ENCODE measurements at regions not wholly inside any gene's neighbourhood (a gene's known extent, or its start where the extent isn't known, plus 50 kb on each side); places are given as distances from the start of the nearest gene placed in this dataset.
"Not testable (repeated sequence)": the region's sequence is repeated elsewhere in the genome, so short reads cannot be mapped to it uniquely, and the experiment has no call there.

DNA sequence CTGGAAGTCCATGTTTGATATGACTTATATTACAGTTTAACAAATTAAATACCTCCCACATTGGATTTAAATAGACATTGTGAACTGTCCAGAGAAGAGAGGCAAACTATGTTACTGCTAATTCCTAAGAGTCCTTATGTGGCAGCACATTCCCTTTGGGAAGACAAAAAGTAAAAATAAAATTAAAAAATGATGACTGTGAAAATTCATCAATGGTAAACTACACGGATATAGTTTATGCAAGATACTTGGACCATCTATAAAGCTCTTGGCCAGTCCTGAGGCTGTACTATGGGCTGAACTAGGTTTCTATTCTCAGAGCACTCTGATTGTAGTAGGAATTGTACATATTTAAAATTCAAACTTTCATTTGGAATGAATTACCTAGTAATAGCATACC lies 206.4 kb downstream of the LRRK2 start:
- no peak overlapping the region for H3K27ac ChIP-seq (ENCODE audit: low read depth in 1 of 2, low read length in 1 of 2)
- H3K9me3 ChIP-seq (ENCODE audit: control insufficient read depth in 2 of 2, insufficient read depth in 1 of 2, low read length in 1 of 2): no peaks in the 10 kb centered on the region
- no peak overlapping the region for H3K4me3 ChIP-seq (ENCODE audit: low read length in 2 of 2)
- no peaks in the 10 kb centered on the region for H3K36me3 ChIP-seq (ENCODE audit: control insufficient read depth in 2 of 2, insufficient read depth in 2 of 2, low read length in 1 of 2)
- WGBS: 83% methylated on average over 1 of the region's 1 CpG
- no peaks in the 10 kb centered on the region for H3K27me3 ChIP-seq (ENCODE audit: control insufficient read depth in 2 of 2, insufficient read depth in 1 of 2, low read length in 1 of 2)
- no peak for DNase-seq (ENCODE audit: low read depth in 6 of 9, low spot score in 9 of 9)
- H3K4me1 ChIP-seq (ENCODE audit: control insufficient read depth in 2 of 2, insufficient read depth in 2 of 2, low read length in 2 of 2): no peaks in the 10 kb centered on the region

DNA sequence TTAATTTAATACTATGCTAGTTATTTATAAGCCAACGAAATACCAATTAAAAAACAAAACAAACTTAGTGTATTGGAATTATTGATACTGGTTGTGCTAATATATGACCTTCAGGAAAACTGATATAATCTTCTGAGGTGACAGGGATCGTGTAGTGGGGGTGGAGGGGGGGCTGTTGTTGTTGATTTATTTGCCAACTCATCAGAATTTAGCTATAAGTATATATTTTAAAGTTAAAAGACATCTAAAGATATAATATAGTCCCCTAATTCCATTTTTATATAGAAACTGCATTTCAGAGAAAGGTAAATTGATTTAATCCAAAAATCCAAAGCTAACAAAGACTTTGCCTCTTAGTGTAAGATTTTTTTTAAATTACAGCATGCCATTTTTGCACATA lies 210.5 kb downstream of the LRRK2 start:
- no peak overlapping the region for H3K27ac ChIP-seq (ENCODE audit: low read depth in 1 of 2, low read length in 1 of 2)
- H3K36me3 ChIP-seq (ENCODE audit: control insufficient read depth in 2 of 2, insufficient read depth in 2 of 2, low read length in 1 of 2): no peaks in the 10 kb centered on the region
- no peak for DNase-seq (ENCODE audit: low read depth in 6 of 9, low spot score in 9 of 9)
- no peaks in the 10 kb centered on the region for H3K9me3 ChIP-seq (ENCODE audit: control insufficient read depth in 2 of 2, insufficient read depth in 1 of 2, low read length in 1 of 2)
- no peak overlapping the region for H3K4me3 ChIP-seq (ENCODE audit: low read length in 2 of 2)
- WGBS: 71% methylated on average over 2 of the region's 2 CpGs
- no peaks in the 10 kb centered on the region for H3K27me3 ChIP-seq (ENCODE audit: control insufficient read depth in 2 of 2, insufficient read depth in 1 of 2, low read length in 1 of 2)
- H3K4me1 ChIP-seq (ENCODE audit: control insufficient read depth in 2 of 2, insufficient read depth in 2 of 2, low read length in 2 of 2): no peaks in the 10 kb centered on the region

DNA sequence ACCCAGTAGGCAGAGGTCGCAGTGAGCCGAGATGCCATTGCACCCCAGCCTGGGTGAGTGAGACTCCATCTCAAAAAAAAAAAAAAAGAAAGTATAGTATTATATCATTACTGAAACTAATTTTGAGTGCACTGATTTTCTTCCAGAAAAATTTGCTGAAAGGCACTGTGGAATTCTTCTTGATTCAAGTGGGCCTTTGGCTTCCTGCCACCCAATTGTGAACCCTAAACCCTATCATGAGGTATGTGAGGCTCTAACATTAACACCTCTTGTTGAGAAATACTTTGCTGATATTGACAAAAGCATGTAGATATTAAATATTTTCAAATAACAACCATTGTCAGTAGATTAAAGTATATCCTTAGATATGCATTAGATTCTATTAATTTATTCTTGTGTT lies 211.2 kb downstream of the LRRK2 start:
- no peaks in the 10 kb centered on the region for H3K9me3 ChIP-seq (ENCODE audit: control insufficient read depth in 2 of 2, insufficient read depth in 1 of 2, low read length in 1 of 2)
- no peak overlapping the region for H3K27ac ChIP-seq (ENCODE audit: low read depth in 1 of 2, low read length in 1 of 2)
- H3K4me3 ChIP-seq (ENCODE audit: low read length in 2 of 2): no peak overlapping the region
- no peaks in the 10 kb centered on the region for H3K27me3 ChIP-seq (ENCODE audit: control insufficient read depth in 2 of 2, insufficient read depth in 1 of 2, low read length in 1 of 2)
- no peaks in the 10 kb centered on the region for H3K4me1 ChIP-seq (ENCODE audit: control insufficient read depth in 2 of 2, insufficient read depth in 2 of 2, low read length in 2 of 2)
- 97% methylated on average over 2 of the region's 2 CpGs for WGBS
- no peak for DNase-seq (ENCODE audit: low read depth in 6 of 9, low spot score in 9 of 9)
- no peaks in the 10 kb centered on the region for H3K36me3 ChIP-seq (ENCODE audit: control insufficient read depth in 2 of 2, insufficient read depth in 2 of 2, low read length in 1 of 2)

DNA sequence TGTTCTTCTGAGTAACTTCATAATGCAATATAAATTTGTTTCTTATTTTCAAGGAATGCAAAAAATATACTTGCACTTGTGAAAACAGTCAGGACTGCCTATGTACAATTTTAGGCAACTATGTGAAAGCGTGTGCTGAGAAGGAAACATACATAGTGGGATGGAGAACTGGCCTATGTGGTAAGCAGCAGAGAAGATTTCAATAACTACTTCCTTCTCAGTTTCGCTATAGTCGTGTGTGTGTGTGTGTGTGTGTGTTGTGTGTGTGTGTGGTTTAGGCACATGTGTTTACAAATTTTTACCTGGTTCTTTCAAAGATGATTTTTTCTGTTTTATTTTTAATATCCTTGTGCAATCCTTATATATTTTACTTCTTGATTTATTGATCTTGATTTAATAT lies 211.8 kb downstream of the LRRK2 start:
- 79% methylated on average over 3 of the region's 3 CpGs for WGBS
- Histone ChIP-seq H3K9me3 (ENCODE audit: control insufficient read depth in 2 of 2, insufficient read depth in 1 of 2, low read length in 1 of 2) (no peaks in the 10 kb centered on the region), H3K36me3 (ENCODE audit: control insufficient read depth in 2 of 2, insufficient read depth in 2 of 2, low read length in 1 of 2) (no peaks in the 10 kb centered on the region), H3K4me3 (ENCODE audit: low read length in 2 of 2) (no peak overlapping the region), H3K27me3 (ENCODE audit: control insufficient read depth in 2 of 2, insufficient read depth in 1 of 2, low read length in 1 of 2) (no peaks in the 10 kb centered on the region), H3K27ac (ENCODE audit: low read depth in 1 of 2, low read length in 1 of 2) (no peak overlapping the region), H3K4me1 (ENCODE audit: control insufficient read depth in 2 of 2, insufficient read depth in 2 of 2, low read length in 2 of 2) (no peaks in the 10 kb centered on the region)
- no peak for DNase-seq (ENCODE audit: low read depth in 6 of 9, low spot score in 9 of 9)

DNA sequence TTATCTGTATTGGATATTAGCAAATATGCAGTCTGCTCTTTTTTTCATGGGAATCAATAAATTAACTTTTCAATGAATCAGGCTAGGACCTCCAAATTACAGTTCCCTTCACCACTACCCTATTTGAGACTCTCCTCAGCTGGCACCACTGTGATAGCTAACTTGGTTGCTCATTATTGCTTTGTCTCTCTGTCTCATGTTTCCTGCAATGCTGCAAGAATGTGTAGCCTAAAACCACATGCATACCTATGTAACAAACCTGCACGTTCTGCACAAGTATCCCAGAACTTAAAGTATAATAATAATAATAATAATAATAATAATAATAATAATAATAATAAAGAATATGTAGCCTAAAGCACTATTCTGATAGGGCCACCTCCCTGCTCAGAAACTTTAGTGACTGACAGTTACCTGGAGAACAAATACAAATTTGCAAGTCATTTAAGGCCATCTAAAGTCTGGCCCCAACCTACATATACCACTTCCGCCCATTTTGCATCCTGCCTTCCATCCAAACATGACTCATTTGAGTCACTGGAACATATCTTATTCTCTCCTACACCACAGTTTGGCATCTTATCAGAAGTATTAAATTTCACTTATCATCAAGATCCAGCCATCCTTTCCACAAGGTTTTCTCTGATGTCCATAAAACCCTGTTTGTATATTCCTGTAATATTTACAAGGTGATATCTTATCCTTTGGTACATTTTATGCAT lies 215.1 kb downstream of the LRRK2 start:
- 82% methylated on average over 2 of the region's 2 CpGs for WGBS
- Histone ChIP-seq H3K36me3 (ENCODE audit: control insufficient read depth in 2 of 2, insufficient read depth in 2 of 2, low read length in 1 of 2) (no peaks in the 10 kb centered on the region), H3K9me3 (ENCODE audit: control insufficient read depth in 2 of 2, insufficient read depth in 1 of 2, low read length in 1 of 2) (no peaks in the 10 kb centered on the region)

DNA sequence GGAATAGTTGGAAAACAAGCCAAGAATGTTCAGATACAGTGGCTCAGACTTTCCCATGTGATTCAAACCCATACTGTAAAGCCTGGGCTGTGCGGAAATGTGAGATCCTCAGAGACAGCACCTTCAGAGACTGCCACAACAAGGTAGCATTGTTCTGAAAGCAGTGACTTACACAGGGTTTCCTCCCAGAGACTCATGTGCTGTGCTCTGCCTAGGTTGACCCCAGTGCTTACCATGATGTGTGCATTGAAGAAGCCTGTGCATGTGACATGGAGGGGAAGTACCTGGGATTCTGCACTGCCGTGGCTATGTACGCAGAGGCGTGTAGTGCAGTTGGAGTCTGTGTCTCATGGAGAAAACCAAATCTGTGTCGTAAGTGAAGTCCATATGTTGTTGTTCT lies 219.4 kb downstream of the LRRK2 start:
- no peak overlapping the region for H3K27ac ChIP-seq (ENCODE audit: low read depth in 1 of 2, low read length in 1 of 2)
- no peak overlapping the region for H3K4me3 ChIP-seq (ENCODE audit: low read length in 2 of 2)
- H3K9me3 ChIP-seq (ENCODE audit: control insufficient read depth in 2 of 2, insufficient read depth in 1 of 2, low read length in 1 of 2): no peaks in the 10 kb centered on the region
- H3K4me1 ChIP-seq (ENCODE audit: control insufficient read depth in 2 of 2, insufficient read depth in 2 of 2, low read length in 2 of 2): no peaks in the 10 kb centered on the region
- no peak for DNase-seq (ENCODE audit: low read depth in 6 of 9, low spot score in 9 of 9)
- 95% methylated on average over 5 of the region's 5 CpGs for WGBS
- H3K27me3 ChIP-seq (ENCODE audit: control insufficient read depth in 2 of 2, insufficient read depth in 1 of 2, low read length in 1 of 2): no peaks in the 10 kb centered on the region
- H3K36me3 ChIP-seq (ENCODE audit: control insufficient read depth in 2 of 2, insufficient read depth in 2 of 2, low read length in 1 of 2): no peaks in the 10 kb centered on the region

More for the DNA sequence above, 215.1 kb downstream of the LRRK2 start:
- H3K4me1 ChIP-seq (ENCODE audit: control insufficient read depth in 2 of 2, insufficient read depth in 2 of 2, low read length in 2 of 2): no peaks in the 10 kb centered on the region
- DNase-seq (ENCODE audit: low read depth in 6 of 9, low spot score in 9 of 9): no peak
- H3K27ac ChIP-seq (ENCODE audit: low read depth in 1 of 2, low read length in 1 of 2): no peak overlapping the region
- no peaks in the 10 kb centered on the region for H3K27me3 ChIP-seq (ENCODE audit: control insufficient read depth in 2 of 2, insufficient read depth in 1 of 2, low read length in 1 of 2)
- no peak overlapping the region for H3K4me3 ChIP-seq (ENCODE audit: low read length in 2 of 2)

DNA sequence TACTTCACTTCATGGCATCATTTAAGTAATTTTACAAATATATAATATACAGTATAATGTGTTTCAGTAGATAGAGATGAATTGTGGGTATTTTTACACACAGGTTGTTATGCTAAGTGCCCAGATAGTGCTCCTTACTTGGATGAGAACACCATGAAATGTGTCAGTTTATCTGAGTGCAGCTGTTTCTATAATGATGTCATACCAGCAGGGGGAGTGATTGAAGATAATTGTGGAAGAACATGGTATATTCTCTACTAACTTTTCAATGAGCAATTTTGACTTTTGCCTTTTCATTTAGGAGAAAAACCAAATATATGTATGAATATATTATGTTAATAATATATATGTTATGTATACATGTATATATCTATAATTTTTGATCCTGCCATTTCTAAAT lies 221.6 kb downstream of the LRRK2 start:
- no peaks in the 10 kb centered on the region for H3K9me3 ChIP-seq (ENCODE audit: control insufficient read depth in 2 of 2, insufficient read depth in 1 of 2, low read length in 1 of 2)
- H3K4me3 ChIP-seq (ENCODE audit: low read length in 2 of 2): no peak overlapping the region
- no peaks in the 10 kb centered on the region for H3K4me1 ChIP-seq (ENCODE audit: control insufficient read depth in 2 of 2, insufficient read depth in 2 of 2, low read length in 2 of 2)
- no peak overlapping the region for H3K27ac ChIP-seq (ENCODE audit: low read depth in 1 of 2, low read length in 1 of 2)
- DNase-seq (ENCODE audit: low read depth in 6 of 9, low spot score in 9 of 9): no peak
- H3K36me3 ChIP-seq (ENCODE audit: control insufficient read depth in 2 of 2, insufficient read depth in 2 of 2, low read length in 1 of 2): no peaks in the 10 kb centered on the region
- H3K27me3 ChIP-seq (ENCODE audit: control insufficient read depth in 2 of 2, insufficient read depth in 1 of 2, low read length in 1 of 2): no peaks in the 10 kb centered on the region

DNA sequence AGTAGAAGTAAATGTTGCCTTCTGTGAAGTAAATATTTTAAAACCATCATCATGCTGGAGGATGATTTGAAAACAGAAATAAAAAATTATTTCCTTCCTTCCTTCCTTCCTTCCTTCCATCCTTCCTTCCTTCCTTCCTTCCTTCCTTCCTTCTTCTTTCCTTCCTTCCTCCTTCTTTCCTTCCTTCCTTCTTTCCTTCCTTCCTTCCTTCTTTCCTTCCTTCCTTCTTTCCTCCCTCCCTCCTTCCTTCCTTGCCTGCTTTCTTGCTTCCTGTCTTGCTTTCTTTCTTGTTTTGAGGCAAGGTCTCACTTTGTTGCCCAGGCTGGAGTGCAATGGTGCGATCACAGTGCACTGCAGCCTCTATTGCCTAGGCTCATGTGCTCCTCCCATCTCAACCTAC lies 223.7 kb downstream of the LRRK2 start:
- H3K36me3 ChIP-seq (ENCODE audit: control insufficient read depth in 2 of 2, insufficient read depth in 2 of 2, low read length in 1 of 2); H3K9me3 ChIP-seq (ENCODE audit: control insufficient read depth in 2 of 2, insufficient read depth in 1 of 2, low read length in 1 of 2); H3K27ac ChIP-seq (ENCODE audit: low read depth in 1 of 2, low read length in 1 of 2); H3K4me1 ChIP-seq (ENCODE audit: control insufficient read depth in 2 of 2, insufficient read depth in 2 of 2, low read length in 2 of 2); H3K4me3 ChIP-seq (ENCODE audit: low read length in 2 of 2); H3K27me3 ChIP-seq (ENCODE audit: control insufficient read depth in 2 of 2, insufficient read depth in 1 of 2, low read length in 1 of 2); DNase-seq (ENCODE audit: low read depth in 6 of 9, low spot score in 9 of 9): not testable (repeated sequence)
- 94% methylated on average over 1 of the region's 1 CpG for WGBS

DNA sequence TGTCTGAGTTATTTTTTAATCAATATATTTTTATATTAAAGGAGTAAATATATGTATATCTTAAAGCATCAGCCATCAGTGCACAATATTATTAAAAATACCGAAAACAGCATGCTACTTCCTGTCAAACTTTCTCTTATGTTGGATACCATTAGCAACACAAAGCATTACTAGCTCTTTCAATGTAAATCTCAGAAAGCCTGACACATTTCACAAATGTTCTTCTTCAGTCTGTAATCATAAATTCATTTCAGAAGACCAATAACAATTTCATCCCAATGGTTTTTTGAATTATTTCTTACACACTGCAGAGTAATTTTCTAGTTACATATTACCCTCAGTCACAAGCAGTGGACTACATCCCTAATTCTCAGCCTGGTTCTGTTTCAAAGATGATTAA lies 226.9 kb downstream of the LRRK2 start:
- Histone ChIP-seq H3K4me1 (ENCODE audit: control insufficient read depth in 2 of 2, insufficient read depth in 2 of 2, low read length in 2 of 2) (no peaks in the 10 kb centered on the region), H3K27me3 (ENCODE audit: control insufficient read depth in 2 of 2, insufficient read depth in 1 of 2, low read length in 1 of 2) (no peaks in the 10 kb centered on the region), H3K9me3 (ENCODE audit: control insufficient read depth in 2 of 2, insufficient read depth in 1 of 2, low read length in 1 of 2) (no peaks in the 10 kb centered on the region), H3K4me3 (ENCODE audit: low read length in 2 of 2) (no peak overlapping the region), H3K27ac (ENCODE audit: low read depth in 1 of 2, low read length in 1 of 2) (no peak overlapping the region), H3K36me3 (ENCODE audit: control insufficient read depth in 2 of 2, insufficient read depth in 2 of 2, low read length in 1 of 2) (no peaks in the 10 kb centered on the region)
- 99% methylated on average over 1 of the region's 1 CpG for WGBS
- DNase-seq (ENCODE audit: low read depth in 6 of 9, low spot score in 9 of 9): no peak

DNA sequence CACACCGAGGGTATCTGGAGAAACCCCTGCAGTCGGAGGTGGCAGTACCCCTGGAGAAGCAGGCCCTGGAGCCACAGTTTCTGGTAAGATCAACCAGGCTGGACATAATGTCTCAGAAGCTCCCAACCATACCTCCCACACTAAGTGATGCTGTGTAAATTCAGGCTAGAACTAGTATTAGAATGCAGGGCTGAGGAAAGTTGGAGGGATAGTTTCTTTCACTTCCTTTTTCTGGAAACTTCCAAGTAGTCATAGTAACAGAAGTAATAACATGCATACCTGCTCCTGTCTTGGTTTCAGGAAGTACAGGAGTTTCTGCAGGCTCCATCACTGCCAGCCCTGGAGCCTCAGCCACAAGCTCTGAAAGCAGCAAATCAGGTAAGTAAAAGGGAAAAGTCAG lies 228.1 kb upstream of the CNTN1 start:
- no peak for DNase-seq (ENCODE audit: low read depth in 6 of 9, low spot score in 9 of 9)
- Histone ChIP-seq H3K27ac (ENCODE audit: low read depth in 1 of 2, low read length in 1 of 2) (no peak overlapping the region), H3K4me3 (ENCODE audit: low read length in 2 of 2) (no peak overlapping the region), H3K36me3 (ENCODE audit: control insufficient read depth in 2 of 2, insufficient read depth in 2 of 2, low read length in 1 of 2) (no peaks in the 10 kb centered on the region), H3K4me1 (ENCODE audit: control insufficient read depth in 2 of 2, insufficient read depth in 2 of 2, low read length in 2 of 2) (no peaks in the 10 kb centered on the region), H3K9me3 (ENCODE audit: control insufficient read depth in 2 of 2, insufficient read depth in 1 of 2, low read length in 1 of 2) (no peaks in the 10 kb centered on the region), H3K27me3 (ENCODE audit: control insufficient read depth in 2 of 2, insufficient read depth in 1 of 2, low read length in 1 of 2) (no peaks in the 10 kb centered on the region)
- WGBS: 86% methylated on average over 2 of the region's 2 CpGs
